HEK293T (cell line): ENCODE measurements at regions not wholly inside any gene's neighbourhood (a gene's known extent, or its start where the extent isn't known, plus 50 kb on each side); places are given as distances from the start of the nearest gene placed in this dataset.

Experiments
- ELF4 ChIP-seq: fragments of 450-650 bp; IDR thresholded peaks from 2 replicates; pipeline ENCODE4 v1.6.1; 2017; ENCODE audit warnings: antibody characterized with exemption
- FOXM1 ChIP-seq: fragments of 450-650 bp; IDR thresholded peaks from 2 replicates; pipeline ENCODE4 v1.6.1; 2017; ENCODE audit warnings: mild to moderate bottlenecking, borderline replicate concordance

- no peak for TF ChIP-seq FOXM1
- no peak for TF ChIP-seq ELF4
These were observed 674.2 kb upstream of the PKN2 start for GRCh38 chr1:88009916-88010315.
